ENCODE measurements at regions not wholly inside any gene's neighbourhood (a gene's known extent, or its start where the extent isn't known, plus 50 kb on each side); places are given as distances from the start of the nearest gene placed in this dataset.

DNA sequence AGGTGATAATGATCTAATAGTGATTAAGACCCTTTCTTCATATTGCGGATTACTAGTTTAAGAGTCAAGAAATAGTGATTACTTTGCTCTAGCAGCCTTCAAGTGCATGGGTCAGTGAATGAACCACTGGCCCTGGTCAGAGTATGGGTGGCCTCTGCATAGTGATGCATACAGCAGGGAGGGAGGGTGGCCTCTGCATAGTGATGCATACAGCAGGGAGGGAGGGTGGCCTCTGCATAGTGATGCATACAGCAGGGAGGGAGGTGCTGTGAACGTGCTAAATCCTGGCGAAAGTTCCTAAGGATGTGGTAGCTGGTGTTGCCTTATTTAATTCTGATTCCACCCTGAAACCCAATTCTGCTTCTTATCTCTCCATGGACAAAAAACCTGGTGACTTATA, 246.7 kb upstream of the ARSJ start:
- no peak for DNase-seq (ENCODE audit: low spot score)
- no peaks in the 10 kb centered on the region for H3K9me3 ChIP-seq (ENCODE audit: low read length)
- ChIA-PET CTCF (ENCODE audit: unreplicated experiment) (no interaction called here), POLR2A (no interaction called here)
- no peak overlapping the region for H3K4me2 ChIP-seq (ENCODE audit: low read length)
- no peak overlapping the region for H3K4me3 ChIP-seq (ENCODE audit: low read depth, low read length, poor library complexity, severe bottlenecking)
- intact Hi-C loops (cut with micrococcal nuclease; ENCODE audit: unreplicated experiment): no loop called here
- no peaks in the 10 kb centered on the region for H3K79me2 ChIP-seq (ENCODE audit: insufficient read depth, low read depth, low read length)
- H4K20me1 ChIP-seq (ENCODE audit: insufficient read depth, low read length): no peaks in the 10 kb centered on the region
- no peaks in the 10 kb centered on the region for H3K4me1 ChIP-seq (ENCODE audit: insufficient read depth, low read length, poor library complexity, severe bottlenecking)
- no peak overlapping the region for H2AFZ ChIP-seq (ENCODE audit: low read length)
- no peak overlapping the region for H3K27ac ChIP-seq (ENCODE audit: low read depth, low read length, poor library complexity, severe bottlenecking)
- H3K9me2 ChIP-seq (ENCODE audit: insufficient read depth, low read length): no peaks in the 10 kb centered on the region
- no peak for TF ChIP-seq CTCF (conservative IDR thresholded peaks at IDR 0.05; ENCODE audit: low read length)
- no peak for TF ChIP-seq EZH2phosphoT487 (IDR thresholded peaks at IDR 0.05; ENCODE audit: borderline replicate concordance, low read depth, low read length)
- BruUV-seq (replicated peaks): no TSS peak
- no peaks in the 10 kb centered on the region for H3K36me3 ChIP-seq (ENCODE audit: insufficient read depth, low read length)

- no peak overlapping the region for H2AFZ ChIP-seq (ENCODE audit: low read length)
- intact Hi-C loops (cut with micrococcal nuclease; ENCODE audit: unreplicated experiment): no loop called here
- TF ChIP-seq CTCF (conservative IDR thresholded peaks at IDR 0.05; ENCODE audit: low read length) (no peak), EZH2phosphoT487 (IDR thresholded peaks at IDR 0.05; ENCODE audit: borderline replicate concordance, low read depth, low read length) (no peak)
Measured at GRCh38 chr4:114226968-114227760, 247.7 kb upstream of the ARSJ start.

DNA sequence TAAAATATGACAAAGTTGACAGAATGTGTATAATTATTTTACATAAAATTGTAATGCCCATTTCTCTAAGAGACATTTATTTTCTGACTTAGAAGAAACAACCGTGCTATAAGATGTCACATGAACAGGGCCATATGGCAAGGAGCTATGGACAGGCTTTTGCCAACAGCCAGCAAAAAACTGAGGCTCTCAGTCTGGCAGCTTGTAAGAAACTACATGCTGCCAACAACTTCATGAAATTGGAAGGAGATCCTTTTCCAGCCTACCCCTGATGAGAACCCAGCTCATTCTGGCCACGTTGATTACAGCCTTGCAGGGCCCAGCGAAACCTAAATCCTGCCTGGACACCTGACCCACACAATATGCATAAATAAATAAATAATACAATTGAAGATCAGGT, 250.3 kb upstream of the ARSJ start:
- Histone ChIP-seq H3K79me2 (ENCODE audit: insufficient read depth, low read depth, low read length) (no peaks in the 10 kb centered on the region), H3K36me3 (ENCODE audit: insufficient read depth, low read length) (no peaks in the 10 kb centered on the region), H2AFZ (ENCODE audit: low read length) (no peak overlapping the region), H3K27ac (ENCODE audit: low read depth, low read length, poor library complexity, severe bottlenecking) (no peak overlapping the region), H4K20me1 (ENCODE audit: insufficient read depth, low read length) (no peaks in the 10 kb centered on the region), H3K4me1 (ENCODE audit: insufficient read depth, low read length, poor library complexity, severe bottlenecking) (no peaks in the 10 kb centered on the region), H3K9me2 (ENCODE audit: insufficient read depth, low read length) (no peaks in the 10 kb centered on the region), H3K4me3 (ENCODE audit: low read depth, low read length, poor library complexity, severe bottlenecking) (no peak overlapping the region), H3K9me3 (ENCODE audit: low read length) (no peaks in the 10 kb centered on the region), H3K4me2 (ENCODE audit: low read length) (no peak overlapping the region)
- POLR2A ChIA-PET: interaction anchor here (0.6 to 1.1 kb wide), 2 partner anchors 8 to 34 kb away, joined by 3 to 7 read pairs; no protein-coding TSS in a partner anchor
- CTCF ChIA-PET (ENCODE audit: unreplicated experiment): no interaction called here
- no peak for TF ChIP-seq EZH2phosphoT487 (IDR thresholded peaks at IDR 0.05; ENCODE audit: borderline replicate concordance, low read depth, low read length)
- no peak for TF ChIP-seq CTCF (conservative IDR thresholded peaks at IDR 0.05; ENCODE audit: low read length)
- no TSS peak for BruUV-seq (replicated peaks)
- no peak for DNase-seq (ENCODE audit: low spot score)
- intact Hi-C loops (cut with micrococcal nuclease; ENCODE audit: unreplicated experiment): no loop called here

More at GRCh38 chr4:114226968-114227760, 247.7 kb upstream of the ARSJ start:
- Histone ChIP-seq H3K27ac (ENCODE audit: low read depth, low read length, poor library complexity, severe bottlenecking) (no peak overlapping the region), H3K36me3 (ENCODE audit: insufficient read depth, low read length) (no peaks in the 10 kb centered on the region), H3K9me2 (ENCODE audit: insufficient read depth, low read length) (no peaks in the 10 kb centered on the region), H3K9me3 (ENCODE audit: low read length) (no peaks in the 10 kb centered on the region), H4K20me1 (ENCODE audit: insufficient read depth, low read length) (no peaks in the 10 kb centered on the region), H3K4me3 (ENCODE audit: low read depth, low read length, poor library complexity, severe bottlenecking) (no peak overlapping the region), H3K4me2 (ENCODE audit: low read length) (no peak overlapping the region), H3K79me2 (ENCODE audit: insufficient read depth, low read depth, low read length) (no peaks in the 10 kb centered on the region), H3K4me1 (ENCODE audit: insufficient read depth, low read length, poor library complexity, severe bottlenecking) (no peaks in the 10 kb centered on the region)
- DNase-seq (ENCODE audit: low spot score): no peak
- no TSS peak for BruUV-seq (replicated peaks)
- POLR2A ChIA-PET: no interaction called here
- CTCF ChIA-PET (ENCODE audit: unreplicated experiment): no interaction called here

Measured in OCI-LY7 (cell line).